ENCODE measurements at regions not wholly inside any gene's neighbourhood (a gene's known extent, or its start where the extent isn't known, plus 50 kb on each side); places are given as distances from the start of the nearest gene placed in this dataset.

- TF ChIP-seq EZH2 (IDR thresholded peaks at IDR 0.05; ENCODE audit: low read depth, unreplicated experiment) (no peak), POLR2AphosphoS5 (IDR thresholded peaks at IDR 0.05; ENCODE audit: low read depth) (no peak), REST (IDR thresholded peaks at IDR 0.05; ENCODE audit: unreplicated experiment) (no peak), JUNB (IDR thresholded peaks at IDR 0.05; ENCODE audit: unreplicated experiment) (no peak)
- TF ChIP-seq, protein P1, sequence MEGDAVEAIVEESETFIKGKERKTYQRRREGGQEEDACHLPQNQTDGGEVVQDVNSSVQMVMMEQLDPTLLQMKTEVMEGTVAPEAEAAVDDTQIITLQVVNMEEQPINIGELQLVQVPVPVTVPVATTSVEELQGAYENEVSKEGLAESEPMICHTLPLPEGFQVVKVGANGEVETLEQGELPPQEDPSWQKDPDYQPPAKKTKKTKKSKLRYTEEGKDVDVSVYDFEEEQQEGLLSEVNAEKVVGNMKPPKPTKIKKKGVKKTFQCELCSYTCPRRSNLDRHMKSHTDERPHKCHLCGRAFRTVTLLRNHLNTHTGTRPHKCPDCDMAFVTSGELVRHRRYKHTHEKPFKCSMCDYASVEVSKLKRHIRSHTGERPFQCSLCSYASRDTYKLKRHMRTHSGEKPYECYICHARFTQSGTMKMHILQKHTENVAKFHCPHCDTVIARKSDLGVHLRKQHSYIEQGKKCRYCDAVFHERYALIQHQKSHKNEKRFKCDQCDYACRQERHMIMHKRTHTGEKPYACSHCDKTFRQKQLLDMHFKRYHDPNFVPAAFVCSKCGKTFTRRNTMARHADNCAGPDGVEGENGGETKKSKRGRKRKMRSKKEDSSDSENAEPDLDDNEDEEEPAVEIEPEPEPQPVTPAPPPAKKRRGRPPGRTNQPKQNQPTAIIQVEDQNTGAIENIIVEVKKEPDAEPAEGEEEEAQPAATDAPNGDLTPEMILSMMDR (conservative IDR thresholded peaks at IDR 0.05; ENCODE audit: low read depth in 2 of 2) = no peak
These were observed 189.1 kb downstream of the EPM2A start for GRCh38 chr6:145546265-145546664.

Data from GM23338 (cell line).